ENCODE measurements at regions not wholly inside any gene's neighbourhood (a gene's known extent, or its start where the extent isn't known, plus 50 kb on each side); places are given as distances from the start of the nearest gene placed in this dataset.

DNA sequence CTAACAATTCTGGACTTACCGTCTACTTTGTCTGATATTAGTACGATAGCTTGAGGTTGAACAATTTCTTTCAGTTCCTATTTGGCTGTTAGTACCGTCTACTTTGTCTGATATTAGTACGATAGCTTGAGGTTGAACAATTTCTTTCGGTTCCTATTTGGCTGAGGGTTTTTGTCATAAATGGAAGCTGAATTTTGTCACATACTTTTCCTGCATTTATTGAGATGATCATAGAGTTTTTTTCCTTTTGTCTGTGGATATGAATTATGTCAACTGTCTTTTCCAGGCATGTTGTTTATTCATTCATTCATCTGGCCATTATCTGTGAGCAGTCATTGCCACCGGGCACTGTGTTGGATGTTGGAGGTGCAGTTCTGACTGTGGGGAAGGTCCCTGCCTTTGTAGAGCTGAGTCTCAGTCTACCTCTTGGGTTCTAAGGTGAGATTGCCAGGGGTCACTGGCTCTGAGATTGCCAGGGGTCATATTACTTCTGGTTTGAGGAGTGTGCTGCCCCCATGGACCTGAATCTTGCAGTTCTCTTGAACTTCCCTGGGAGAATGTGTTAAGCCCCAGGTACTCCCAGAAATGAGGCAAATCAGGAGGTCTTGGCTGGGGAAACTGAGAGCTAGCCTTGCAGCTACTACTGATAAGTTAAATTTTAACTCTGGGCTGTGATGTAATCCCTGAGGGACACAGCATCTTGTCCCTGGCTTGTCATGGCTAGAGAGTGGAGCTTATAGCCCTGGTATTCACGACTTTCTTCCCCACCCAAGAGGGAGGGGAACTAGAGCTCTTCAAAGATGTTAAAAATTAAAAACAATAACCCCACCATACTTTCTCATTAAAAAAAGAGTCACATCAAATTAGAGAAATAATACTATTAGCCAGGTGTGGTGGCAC, 89.1 kb upstream of the MBOAT2 start:
- H3K9me3 Mint-ChIP-seq (ENCODE audit: unreplicated experiment): peaks cover 1% of the 10 kb centered on the region

DNA sequence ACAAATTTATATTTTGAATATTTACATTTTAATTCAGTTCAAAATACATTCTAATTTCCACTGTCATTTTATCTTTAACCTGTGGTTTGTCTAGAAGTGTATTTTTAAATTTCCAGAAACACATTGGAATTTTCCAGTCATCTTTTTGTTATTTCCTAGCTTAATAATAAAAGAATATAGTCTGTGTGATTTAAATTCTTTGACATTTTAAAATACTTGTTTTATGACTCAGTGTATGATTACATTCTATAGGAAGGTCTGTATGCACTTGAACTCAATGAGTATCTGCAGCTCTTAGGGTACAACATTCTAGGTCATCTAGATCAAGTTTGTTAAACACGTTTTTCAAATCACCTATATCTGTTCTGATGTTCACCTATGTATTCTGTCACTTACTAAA, 88.3 kb upstream of the MBOAT2 start:
- Mint-ChIP-seq H3K9me3 (ENCODE audit: unreplicated experiment) (no peaks in the 10 kb centered on the region), H3K4me1 (ENCODE audit: low read depth, unreplicated experiment) (no peaks in the 10 kb centered on the region), H3K27ac (ENCODE audit: unreplicated experiment) (no peak overlapping the region), H3K4me3 (ENCODE audit: unreplicated experiment) (no peak overlapping the region), H3K27me3 (ENCODE audit: unreplicated experiment) (no peaks in the 10 kb centered on the region), H3K36me3 (ENCODE audit: unreplicated experiment) (no peaks in the 10 kb centered on the region)
- TF ChIP-seq, protein P1, sequence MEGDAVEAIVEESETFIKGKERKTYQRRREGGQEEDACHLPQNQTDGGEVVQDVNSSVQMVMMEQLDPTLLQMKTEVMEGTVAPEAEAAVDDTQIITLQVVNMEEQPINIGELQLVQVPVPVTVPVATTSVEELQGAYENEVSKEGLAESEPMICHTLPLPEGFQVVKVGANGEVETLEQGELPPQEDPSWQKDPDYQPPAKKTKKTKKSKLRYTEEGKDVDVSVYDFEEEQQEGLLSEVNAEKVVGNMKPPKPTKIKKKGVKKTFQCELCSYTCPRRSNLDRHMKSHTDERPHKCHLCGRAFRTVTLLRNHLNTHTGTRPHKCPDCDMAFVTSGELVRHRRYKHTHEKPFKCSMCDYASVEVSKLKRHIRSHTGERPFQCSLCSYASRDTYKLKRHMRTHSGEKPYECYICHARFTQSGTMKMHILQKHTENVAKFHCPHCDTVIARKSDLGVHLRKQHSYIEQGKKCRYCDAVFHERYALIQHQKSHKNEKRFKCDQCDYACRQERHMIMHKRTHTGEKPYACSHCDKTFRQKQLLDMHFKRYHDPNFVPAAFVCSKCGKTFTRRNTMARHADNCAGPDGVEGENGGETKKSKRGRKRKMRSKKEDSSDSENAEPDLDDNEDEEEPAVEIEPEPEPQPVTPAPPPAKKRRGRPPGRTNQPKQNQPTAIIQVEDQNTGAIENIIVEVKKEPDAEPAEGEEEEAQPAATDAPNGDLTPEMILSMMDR (IDR thresholded peaks at IDR 0.05; ENCODE audit: partially characterized antibody, unreplicated experiment): no peak
- no peak for DNase-seq

More for the DNA sequence above, 89.1 kb upstream of the MBOAT2 start:
- Mint-ChIP-seq H3K27ac (ENCODE audit: unreplicated experiment) (no peak overlapping the region), H3K36me3 (ENCODE audit: unreplicated experiment) (no peaks in the 10 kb centered on the region), H3K4me3 (ENCODE audit: unreplicated experiment) (no peak overlapping the region), H3K4me1 (ENCODE audit: low read depth, unreplicated experiment) (no peaks in the 10 kb centered on the region), H3K27me3 (ENCODE audit: unreplicated experiment) (peaks cover 2% of the 10 kb centered on the region)
- no peak for DNase-seq
- TF ChIP-seq, protein P1 (IDR thresholded peaks at IDR 0.05; ENCODE audit: partially characterized antibody, unreplicated experiment): no peak

DNA sequence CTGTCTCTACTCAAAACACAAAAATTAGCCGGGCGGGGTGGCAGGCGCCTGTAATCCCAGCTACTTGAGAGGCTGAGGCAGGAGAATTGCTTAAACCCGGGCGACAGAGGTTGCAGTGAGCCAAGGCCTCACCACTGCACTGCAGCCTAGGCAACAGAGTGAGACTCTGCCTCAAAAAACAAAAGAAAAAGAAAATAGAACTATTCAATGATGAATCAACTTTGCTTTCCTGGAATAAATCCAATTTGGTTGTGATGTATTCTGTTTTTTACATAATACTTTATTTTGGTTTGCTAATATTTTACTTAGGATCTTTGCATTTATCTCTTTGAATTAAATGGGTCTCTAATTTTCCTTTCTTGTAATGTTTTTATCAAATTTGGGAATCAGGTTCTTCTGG, 86.3 kb upstream of the MBOAT2 start:
- no peaks in the 10 kb centered on the region for H3K27me3 Mint-ChIP-seq (ENCODE audit: unreplicated experiment)
- H3K36me3 Mint-ChIP-seq (ENCODE audit: unreplicated experiment): no peaks in the 10 kb centered on the region
- no peaks in the 10 kb centered on the region for H3K9me3 Mint-ChIP-seq (ENCODE audit: unreplicated experiment)
- H3K27ac Mint-ChIP-seq (ENCODE audit: unreplicated experiment): no peak overlapping the region
- TF ChIP-seq, protein P1 (IDR thresholded peaks at IDR 0.05; ENCODE audit: partially characterized antibody, unreplicated experiment): no peak
- no peaks in the 10 kb centered on the region for H3K4me1 Mint-ChIP-seq (ENCODE audit: low read depth, unreplicated experiment)
- H3K4me3 Mint-ChIP-seq (ENCODE audit: unreplicated experiment): no peak overlapping the region
- no peak for DNase-seq

DNA sequence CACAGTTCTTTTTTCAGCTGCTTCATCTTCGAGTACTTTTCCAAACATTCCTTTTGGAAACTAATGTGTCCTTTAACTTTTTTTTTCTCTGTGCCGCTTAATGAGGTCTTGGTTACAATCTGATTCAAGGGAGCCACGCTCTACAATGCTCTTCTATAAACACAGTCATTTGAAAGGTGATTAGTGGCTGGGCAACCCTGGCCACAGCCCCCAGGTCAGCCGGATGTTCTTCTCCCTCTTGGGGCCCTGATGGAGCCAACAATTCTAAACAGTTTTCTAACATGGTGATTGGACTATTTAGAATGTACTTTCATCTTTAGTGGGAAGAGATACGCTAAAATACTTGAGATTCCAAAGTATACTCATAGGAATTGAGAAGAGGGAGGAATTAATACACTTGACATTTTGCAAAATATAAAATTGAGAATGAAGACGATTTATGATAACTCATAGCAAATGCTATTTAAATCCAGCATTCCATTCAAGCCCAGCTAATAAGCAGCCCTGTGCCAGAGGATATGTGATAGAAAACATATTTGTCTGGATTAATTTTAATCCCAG, 83.7 kb upstream of the MBOAT2 start:
- DNase-seq: no peak
- peaks cover 3% of the 10 kb centered on the region for H3K36me3 Mint-ChIP-seq (ENCODE audit: unreplicated experiment)
- no peaks in the 10 kb centered on the region for H3K4me1 Mint-ChIP-seq (ENCODE audit: low read depth, unreplicated experiment)
- no peak overlapping the region for H3K4me3 Mint-ChIP-seq (ENCODE audit: unreplicated experiment)
- H3K27ac Mint-ChIP-seq (ENCODE audit: unreplicated experiment): no peak overlapping the region
- peaks cover 2% of the 10 kb centered on the region for H3K9me3 Mint-ChIP-seq (ENCODE audit: unreplicated experiment)
- no peaks in the 10 kb centered on the region for H3K27me3 Mint-ChIP-seq (ENCODE audit: unreplicated experiment)
- TF ChIP-seq, protein P1 (IDR thresholded peaks at IDR 0.05; ENCODE audit: partially characterized antibody, unreplicated experiment): no peak

DNA sequence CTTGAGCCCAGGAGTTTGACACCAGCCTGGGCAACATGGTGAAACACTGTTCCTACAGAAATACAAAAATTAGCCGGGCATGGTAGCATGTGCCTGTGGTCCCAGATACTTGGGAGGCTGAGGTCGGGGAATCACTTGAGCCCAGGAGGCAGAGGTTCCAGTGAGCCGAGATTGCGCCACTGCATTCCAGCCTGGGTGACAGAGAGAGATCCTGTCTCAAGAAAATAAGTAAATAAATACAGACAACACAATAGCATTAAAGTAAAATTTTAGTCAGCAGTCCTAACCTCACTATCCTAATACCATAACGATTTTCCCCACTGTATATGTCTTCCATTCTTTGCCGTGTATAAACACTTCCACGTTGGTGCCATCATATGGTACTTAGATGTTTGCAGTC, 83.0 kb upstream of the MBOAT2 start:
- Mint-ChIP-seq H3K27me3 (ENCODE audit: unreplicated experiment) (no peaks in the 10 kb centered on the region), H3K4me3 (ENCODE audit: unreplicated experiment) (no peak overlapping the region), H3K36me3 (ENCODE audit: unreplicated experiment) (peaks cover 7% of the 10 kb centered on the region), H3K4me1 (ENCODE audit: low read depth, unreplicated experiment) (no peaks in the 10 kb centered on the region), H3K27ac (ENCODE audit: unreplicated experiment) (no peak overlapping the region), H3K9me3 (ENCODE audit: unreplicated experiment) (peaks cover 2% of the 10 kb centered on the region)
- DNase-seq: no peak
- TF ChIP-seq, protein P1 (IDR thresholded peaks at IDR 0.05; ENCODE audit: partially characterized antibody, unreplicated experiment): no peak

Data from glutamatergic neuron (in vitro differentiated cells).